Astrocyte (in vitro differentiated cells and primary cell): ENCODE measurements at regions not wholly inside any gene's neighbourhood (a gene's known extent, or its start where the extent isn't known, plus 50 kb on each side); places are given as distances from the start of the nearest gene placed in this dataset.

Source experiments
- CTCF ChIP-seq: IDR thresholded peaks from 2 replicates; pipeline ENCODE4 v1.5.1; 2011; ENCODE audit warnings: low read depth, mild to moderate bottlenecking, inconsistent platforms, low read length, moderate library complexity; ENCODE audit not compliant: insufficient read depth
- EZH2 ChIP-seq: IDR thresholded peaks from 2 replicates; pipeline ENCODE4 v1.6.1; 2012; ENCODE audit warnings: mild to moderate bottlenecking, low read length, inconsistent platforms; ENCODE audit not compliant: insufficient read depth

- TF ChIP-seq CTCF (no peak), EZH2 (no peak)
Measured at GRCh38 chr18:54742659-54743604, 85.3 kb upstream of the RAB27B start.
